ENCODE measurements at regions not wholly inside any gene's neighbourhood (a gene's known extent, or its start where the extent isn't known, plus 50 kb on each side); places are given as distances from the start of the nearest gene placed in this dataset.

DNA sequence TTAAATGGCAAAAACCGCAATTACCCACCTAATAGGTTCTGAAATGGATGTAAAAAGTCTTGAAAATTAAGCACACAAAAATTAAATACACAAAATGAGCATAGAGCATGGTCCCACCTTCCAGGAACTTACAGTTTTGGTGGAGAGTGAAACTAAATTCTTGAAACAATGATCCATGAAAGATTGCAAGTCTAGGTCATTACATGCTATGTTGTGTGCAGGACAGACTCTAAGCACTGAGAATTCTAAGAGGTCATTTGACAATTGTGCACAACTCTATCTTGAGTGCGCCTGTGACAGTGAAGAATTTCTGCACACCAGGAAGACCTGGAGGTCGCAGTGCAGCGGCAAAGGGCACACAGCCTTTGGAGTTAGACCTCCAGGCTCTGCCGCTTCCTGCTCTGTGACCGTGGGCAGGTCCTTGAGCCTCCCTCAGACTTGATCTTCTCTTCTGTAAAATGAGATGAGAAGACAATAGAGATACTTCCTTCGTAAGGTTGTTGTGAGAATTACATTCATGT is 153.3 kb upstream of the TPM1 start:
- POLR2A ChIA-PET (ENCODE audit: unreplicated experiment), result no interaction called here
- no peaks in the 10 kb centered on the region for H4K20me1 ChIP-seq (ENCODE audit: insufficient read depth)
- H3K27me3 ChIP-seq (ENCODE audit: insufficient read depth, low read depth), result no peaks in the 10 kb centered on the region
- no peaks in the 10 kb centered on the region for H3K9me3 ChIP-seq (ENCODE audit: insufficient read depth, low read depth)
- H3K4me1 ChIP-seq (replicated peaks; ENCODE audit: insufficient read depth), result peaks cover 27% of the 10 kb centered on the region
- H3K4me2 ChIP-seq, result no peak overlapping the region
- no peak overlapping the region for H2AFZ ChIP-seq
- intact Hi-C loops (cut with micrococcal nuclease; ENCODE audit: unreplicated experiment), result no loop called here
- H3F3A ChIP-seq (ENCODE audit: insufficient read depth, low read depth), result peaks cover 9% of the 10 kb centered on the region
- TF ChIP-seq EZH2 (IDR thresholded peaks at IDR 0.05; ENCODE audit: low read depth) (no peak), CTCF (conservative IDR thresholded peaks at IDR 0.05) (no peak)
- no peaks in the 10 kb centered on the region for H3K79me2 ChIP-seq (ENCODE audit: low read depth)
- DNase-seq, result no peak
- CTCF ChIA-PET, result no interaction called here
- no peak overlapping the region for H3K27ac ChIP-seq
- no peaks in the 10 kb centered on the region for H3K9me2 ChIP-seq (ENCODE audit: insufficient read depth)
- no peak overlapping the region for H3K4me3 ChIP-seq
- BruUV-seq (replicated peaks), result no TSS peak
- H3K36me3 ChIP-seq (ENCODE audit: low read depth), result no peaks in the 10 kb centered on the region

DNA sequence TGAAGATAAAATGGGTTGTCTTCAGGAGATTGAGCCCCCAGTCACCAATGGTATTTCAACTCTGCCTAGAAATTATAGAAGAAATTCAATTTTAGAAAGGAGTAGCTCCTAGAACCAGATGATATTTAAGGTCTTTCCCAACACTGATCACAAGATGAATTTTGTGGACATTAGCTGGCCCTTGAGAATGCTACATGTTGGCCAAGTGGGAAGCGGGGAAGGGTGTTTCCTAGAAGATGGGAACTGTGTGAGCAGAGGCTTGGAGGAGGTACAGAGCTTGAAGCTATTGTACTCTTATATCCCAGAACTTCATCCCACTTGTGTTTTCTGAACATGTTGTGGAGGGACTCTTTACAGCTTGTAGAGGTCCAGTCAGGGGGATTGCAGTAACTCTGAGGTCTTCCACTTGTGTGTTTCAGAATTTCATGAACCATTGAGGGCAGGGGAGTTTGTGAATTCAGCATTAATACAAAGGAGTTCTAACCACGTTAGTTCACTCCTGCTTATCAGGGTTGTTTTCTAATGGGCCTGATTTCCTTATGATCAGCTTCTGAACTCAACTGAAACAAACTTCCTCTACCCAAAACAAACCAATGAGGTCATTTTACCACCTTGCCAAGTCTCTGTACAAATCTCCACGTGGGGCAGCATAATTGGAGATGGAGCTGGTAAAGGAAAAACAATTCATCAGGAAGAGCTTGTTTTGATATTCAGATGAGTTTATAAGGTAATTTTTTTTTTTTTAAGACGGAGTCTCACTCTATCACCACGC is 152.6 kb upstream of the TPM1 start:
- H2AFZ ChIP-seq, result no peak overlapping the region

More for the DNA sequence above, 152.6 kb upstream of the TPM1 start:
- DNase-seq, result peak in 1 of 2 experiments; percentile 44
- Histone ChIP-seq H3K4me2 (no peak overlapping the region), H3K79me2 (ENCODE audit: low read depth) (no peaks in the 10 kb centered on the region), H3K27ac (no peak overlapping the region), H3F3A (ENCODE audit: insufficient read depth, low read depth) (peaks cover 16% of the 10 kb centered on the region), H3K27me3 (ENCODE audit: insufficient read depth, low read depth) (no peaks in the 10 kb centered on the region), H3K36me3 (ENCODE audit: low read depth) (no peaks in the 10 kb centered on the region), H3K4me1 (replicated peaks; ENCODE audit: insufficient read depth) (peaks cover 34% of the 10 kb centered on the region), H3K9me2 (ENCODE audit: insufficient read depth) (no peaks in the 10 kb centered on the region), H4K20me1 (ENCODE audit: insufficient read depth) (no peaks in the 10 kb centered on the region), H3K9me3 (ENCODE audit: insufficient read depth, low read depth) (no peaks in the 10 kb centered on the region), H3K4me3 (no peak overlapping the region)
- ChIA-PET CTCF (no interaction called here), POLR2A (ENCODE audit: unreplicated experiment) (interaction anchor here (0.6 to 0.7 kb wide), 2 partner anchors 51 to 312 kb away, joined by 3 read pairs; no protein-coding TSS in a partner anchor)
- BruUV-seq (replicated peaks), result no TSS peak
- TF ChIP-seq CTCF (conservative IDR thresholded peaks at IDR 0.05), result no peak
- TF ChIP-seq EZH2 (IDR thresholded peaks at IDR 0.05; ENCODE audit: low read depth), result no peak
- intact Hi-C loops (cut with micrococcal nuclease; ENCODE audit: unreplicated experiment), result no loop called here
